Loucy (cell line): ENCODE measurements at regions not wholly inside any gene's neighbourhood (a gene's known extent, or its start where the extent isn't known, plus 50 kb on each side); places are given as distances from the start of the nearest gene placed in this dataset.

Experiments
- H2AFZ ChIP-seq: fragments of 200-600 bp; sonication (generic); 2 replicates; pipeline ENCODE4 v1.6.0; 2016; ENCODE audit warnings: antibody characterized with exemption, mild to moderate bottlenecking, low read length, moderate library complexity
- H3F3A ChIP-seq: fragments of 200-600 bp; 2 replicates; pipeline ENCODE4 v1.6.0; 2016; ENCODE audit warnings: antibody characterized with exemption, low read depth, mild to moderate bottlenecking
- H3K27me3 ChIP-seq: fragments of 200-600 bp; sonication (generic); 2 replicates; pipeline ENCODE4 v1.6.1; 2014; ENCODE audit warnings: low read length, mild to moderate bottlenecking; ENCODE audit not compliant: insufficient read depth, poor library complexity, severe bottlenecking
- H3K36me3 ChIP-seq: fragments of 200-600 bp; sonication (generic); 2 replicates; pipeline ENCODE4 v1.6.1; 2016; ENCODE audit warnings: low read length; ENCODE audit not compliant: insufficient read depth
- H3K4me1 ChIP-seq: fragments of 200-600 bp; sonication (generic); 2 replicates; pipeline ENCODE4 v1.5.1; 2014; ENCODE audit warnings: low read length, mild to moderate bottlenecking; ENCODE audit not compliant: insufficient read depth, poor library complexity, severe bottlenecking
- H3K4me2 ChIP-seq: fragments of 200-600 bp; sonication (generic); 2 replicates; pipeline ENCODE4 v1.6.0; 2014; ENCODE audit warnings: antibody characterized with exemption, low read length, low read depth, mild to moderate bottlenecking; ENCODE audit not compliant: poor library complexity, severe bottlenecking
- H3K4me3 ChIP-seq: fragments of 200-600 bp; sonication (generic); 2 replicates; pipeline ENCODE4 v1.5.1; 2014; ENCODE audit warnings: low read length, mild to moderate bottlenecking, mixed read lengths; ENCODE audit not compliant: poor library complexity, severe bottlenecking
- H3K79me2 ChIP-seq: fragments of 200-600 bp; sonication (generic); 2 replicates; pipeline ENCODE4 v1.6.1; 2014; ENCODE audit warnings: low read length; ENCODE audit not compliant: insufficient read depth
- H3K9ac ChIP-seq: fragments of 200-600 bp; sonication (generic); 2 replicates; pipeline ENCODE4 v1.6.0; 2014; ENCODE audit warnings: mild to moderate bottlenecking, low read depth, low read length, moderate library complexity; ENCODE audit not compliant: poor library complexity, severe bottlenecking
- H3K9me2 ChIP-seq: fragments of 200-600 bp; sonication (generic); replicated peaks from 2 replicates; pipeline ENCODE4 v1.6.1; 2016; ENCODE audit warnings: low read depth, low read length, mixed read lengths
- H3K9me3 ChIP-seq: fragments of 200-600 bp; sonication (generic); 2 replicates; pipeline ENCODE4 v1.6.1; 2014; ENCODE audit warnings: mild to moderate bottlenecking, antibody characterized with exemption, low read length, low read depth; ENCODE audit not compliant: insufficient read depth
- H4K20me1 ChIP-seq: fragments of 200-600 bp; sonication (generic); 2 replicates; pipeline ENCODE4 v1.6.0; 2014; ENCODE audit warnings: antibody characterized with exemption, low read length, mild to moderate bottlenecking; ENCODE audit not compliant: insufficient read depth, poor library complexity, severe bottlenecking
- EZH2phosphoT487 ChIP-seq: fragments of 200-600 bp; IDR thresholded peaks from 2 replicates; pipeline ENCODE4 v1.6.1; 2018; ENCODE audit warnings: antibody characterized with exemption, mild to moderate bottlenecking, moderate library complexity, borderline replicate concordance
- TF ChIP-seq, protein P1 (sequence below): fragments of 200-600 bp; sonication (generic); conservative IDR thresholded peaks from 2 replicates; pipeline ENCODE4 v1.5.1; 2014; ENCODE audit warnings: mild to moderate bottlenecking, antibody characterized with exemption, low read length

DNA sequence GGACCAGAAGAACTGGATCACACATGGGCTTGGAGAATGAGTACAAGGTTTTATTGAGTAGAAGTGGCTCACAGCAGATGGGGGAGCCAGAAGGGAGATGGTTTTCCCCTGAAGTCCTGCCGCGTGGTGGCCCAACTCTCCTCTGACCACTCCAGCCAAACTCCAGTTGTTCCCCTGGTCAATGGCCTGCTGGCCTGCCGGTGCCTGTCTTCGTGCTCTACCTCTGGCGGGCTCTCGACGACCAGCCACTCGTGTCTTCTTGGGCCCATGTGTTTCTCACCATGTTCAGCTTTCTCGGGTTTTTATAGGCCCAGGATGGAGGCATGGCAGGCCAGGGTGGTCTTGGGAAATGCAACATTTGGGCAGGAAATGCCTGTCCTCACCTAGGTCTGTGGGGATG, 519.6 kb downstream of the CYLC2 start:
- TF ChIP-seq, protein P1, sequence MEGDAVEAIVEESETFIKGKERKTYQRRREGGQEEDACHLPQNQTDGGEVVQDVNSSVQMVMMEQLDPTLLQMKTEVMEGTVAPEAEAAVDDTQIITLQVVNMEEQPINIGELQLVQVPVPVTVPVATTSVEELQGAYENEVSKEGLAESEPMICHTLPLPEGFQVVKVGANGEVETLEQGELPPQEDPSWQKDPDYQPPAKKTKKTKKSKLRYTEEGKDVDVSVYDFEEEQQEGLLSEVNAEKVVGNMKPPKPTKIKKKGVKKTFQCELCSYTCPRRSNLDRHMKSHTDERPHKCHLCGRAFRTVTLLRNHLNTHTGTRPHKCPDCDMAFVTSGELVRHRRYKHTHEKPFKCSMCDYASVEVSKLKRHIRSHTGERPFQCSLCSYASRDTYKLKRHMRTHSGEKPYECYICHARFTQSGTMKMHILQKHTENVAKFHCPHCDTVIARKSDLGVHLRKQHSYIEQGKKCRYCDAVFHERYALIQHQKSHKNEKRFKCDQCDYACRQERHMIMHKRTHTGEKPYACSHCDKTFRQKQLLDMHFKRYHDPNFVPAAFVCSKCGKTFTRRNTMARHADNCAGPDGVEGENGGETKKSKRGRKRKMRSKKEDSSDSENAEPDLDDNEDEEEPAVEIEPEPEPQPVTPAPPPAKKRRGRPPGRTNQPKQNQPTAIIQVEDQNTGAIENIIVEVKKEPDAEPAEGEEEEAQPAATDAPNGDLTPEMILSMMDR: no peak
- no peak for TF ChIP-seq EZH2phosphoT487
- H3K36me3 ChIP-seq: no peaks in the 10 kb centered on the region
- H3K27me3 ChIP-seq: no peaks in the 10 kb centered on the region
- H3K4me1 ChIP-seq: no peaks in the 10 kb centered on the region
- H3K9me3 ChIP-seq: 0 out of 2 replicates have a peak, but pooled peaks cover 3% of the 10 kb centered on the region
- no peaks in the 10 kb centered on the region for H4K20me1 ChIP-seq
- H2AFZ ChIP-seq: no peak overlapping the region
- H3K79me2 ChIP-seq: no peaks in the 10 kb centered on the region
- H3K4me3 ChIP-seq: no peak overlapping the region
- no peaks in the 10 kb centered on the region for H3F3A ChIP-seq
- H3K4me2 ChIP-seq: no peak overlapping the region
- H3K9me2 ChIP-seq: no peaks in the 10 kb centered on the region
- H3K9ac ChIP-seq: no peak overlapping the region

DNA sequence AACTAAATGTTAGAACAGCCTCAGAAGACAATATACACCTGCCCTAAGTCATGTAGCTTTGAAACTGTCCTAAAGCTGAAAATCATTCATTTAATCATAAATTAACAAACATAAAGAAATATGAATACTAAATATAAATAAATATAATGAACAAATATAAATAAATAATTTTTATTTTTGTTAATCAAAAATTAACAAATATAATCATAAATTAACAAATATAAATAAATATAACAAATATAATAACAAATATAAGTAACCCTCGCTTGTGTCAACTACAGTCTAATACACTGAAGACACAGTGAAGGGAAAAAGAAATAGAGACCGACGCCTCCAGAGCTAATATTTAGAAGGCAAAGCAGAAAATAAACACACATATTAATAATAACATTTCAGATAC, 527.3 kb downstream of the CYLC2 start:
- H3K9me2 ChIP-seq: no peaks in the 10 kb centered on the region
- H2AFZ ChIP-seq: no peak overlapping the region
- H4K20me1 ChIP-seq: no peaks in the 10 kb centered on the region
- no peaks in the 10 kb centered on the region for H3K27me3 ChIP-seq
- no peak overlapping the region for H3K4me3 ChIP-seq
- H3F3A ChIP-seq: no peaks in the 10 kb centered on the region
- no peaks in the 10 kb centered on the region for H3K9me3 ChIP-seq
- no peaks in the 10 kb centered on the region for H3K36me3 ChIP-seq
- H3K4me2 ChIP-seq: no peak overlapping the region
- no peak for TF ChIP-seq EZH2phosphoT487
- TF ChIP-seq, protein P1: no peak
- H3K4me1 ChIP-seq: no peaks in the 10 kb centered on the region
- H3K79me2 ChIP-seq: no peaks in the 10 kb centered on the region
- no peak overlapping the region for H3K9ac ChIP-seq

DNA sequence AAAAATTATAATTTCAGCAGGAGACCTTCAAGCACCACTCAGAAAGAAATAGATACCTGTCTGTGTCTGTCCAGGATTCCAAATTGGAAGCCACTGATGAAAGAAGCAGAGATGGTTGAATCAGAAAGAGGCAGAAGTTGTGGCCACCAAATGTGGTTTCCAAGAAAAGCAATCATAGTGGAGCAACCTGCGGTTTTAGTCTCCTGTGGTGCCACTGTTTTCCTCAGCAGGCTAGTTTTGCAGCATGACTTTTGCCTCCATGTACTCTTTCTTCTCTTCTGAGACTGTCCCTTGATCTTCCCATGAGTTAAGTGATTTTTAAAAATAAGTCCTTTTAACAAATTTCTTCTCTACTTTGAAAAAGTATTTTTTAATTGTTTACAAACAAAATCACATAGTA, 535.8 kb downstream of the CYLC2 start:
- Histone ChIP-seq H3K36me3 (no peaks in the 10 kb centered on the region), H3K27me3 (no peaks in the 10 kb centered on the region), H3K4me2 (no peak overlapping the region), H3K9me2 (no peaks in the 10 kb centered on the region), H3K9me3 (no peaks in the 10 kb centered on the region), H3K4me1 (no peaks in the 10 kb centered on the region), H3K4me3 (no peak overlapping the region), H3K79me2 (no peaks in the 10 kb centered on the region), H3F3A (no peaks in the 10 kb centered on the region), H3K9ac (no peak overlapping the region), H2AFZ (no peak overlapping the region), H4K20me1 (no peaks in the 10 kb centered on the region)
- TF ChIP-seq EZH2phosphoT487: no peak
- TF ChIP-seq, protein P1: no peak
